ENCODE measurements at regions not wholly inside any gene's neighbourhood (a gene's known extent, or its start where the extent isn't known, plus 50 kb on each side); places are given as distances from the start of the nearest gene placed in this dataset.

- TF ChIP-seq CTCF (IDR thresholded peaks at IDR 0.05; ENCODE audit: low read depth, low read length) = no peak
- H3K4me3 ChIP-seq (replicated peaks in 1 of 2; ENCODE audit: low read depth in 2 of 2, low read length in 2 of 2) = no peak overlapping the region
- no peak for DNase-seq (ENCODE audit: low read depth in 2 of 2)
These were observed 245.3 kb upstream of the NBEA start for GRCh38 chr13:34696741-34697140.

GRCh38 chr13:34698945-34699344 lies 243.1 kb upstream of the NBEA start:
- peak; percentile 2 to 64 for DNase-seq (ENCODE audit: low read depth in 2 of 2)
- TF ChIP-seq CTCF (IDR thresholded peaks at IDR 0.05; ENCODE audit: low read depth, low read length) = no peak
- H3K4me3 ChIP-seq (replicated peaks in 1 of 2; ENCODE audit: low read depth in 2 of 2, low read length in 2 of 2) = no peak overlapping the region

- H3K4me3 ChIP-seq (replicated peaks in 1 of 2; ENCODE audit: low read depth in 2 of 2, low read length in 2 of 2) = no peak overlapping the region
- DNase-seq (ENCODE audit: low read depth in 2 of 2) = no peak
- TF ChIP-seq CTCF (IDR thresholded peaks at IDR 0.05; ENCODE audit: low read depth, low read length) = no peak
These were observed 241.9 kb upstream of the NBEA start for GRCh38 chr13:34700155-34700554.

- H3K4me3 ChIP-seq (replicated peaks in 1 of 2; ENCODE audit: low read depth in 2 of 2, low read length in 2 of 2) = no peak overlapping the region
- no peak for DNase-seq (ENCODE audit: low read depth in 2 of 2)
- TF ChIP-seq CTCF (IDR thresholded peaks at IDR 0.05; ENCODE audit: low read depth, low read length) = no peak
These were observed 240.2 kb upstream of the NBEA start for GRCh38 chr13:34701919-34702318.

GRCh38 chr13:34708566-34709313 lies 233.3 kb upstream of the NBEA start:
- H3K4me3 ChIP-seq (replicated peaks in 1 of 2; ENCODE audit: low read depth in 2 of 2, low read length in 2 of 2) = no peak overlapping the region
- TF ChIP-seq CTCF (IDR thresholded peaks at IDR 0.05; ENCODE audit: low read depth, low read length) = no peak
- DNase-seq (ENCODE audit: low read depth in 2 of 2) = no peak

GRCh38 chr13:34719060-34719875 lies 222.8 kb upstream of the NBEA start:
- peak in 1 of 2 donors; percentile 28 for DNase-seq (ENCODE audit: low read depth in 2 of 2)
- no peak for TF ChIP-seq CTCF (IDR thresholded peaks at IDR 0.05; ENCODE audit: low read depth, low read length)
- H3K4me3 ChIP-seq (replicated peaks in 1 of 2; ENCODE audit: low read depth in 2 of 2, low read length in 2 of 2) = no peak overlapping the region

Measured in cardiac fibroblast (primary cell).